HG03025 (cell line): ENCODE measurements at regions not wholly inside any gene's neighbourhood (a gene's known extent, or its start where the extent isn't known, plus 50 kb on each side); places are given as distances from the start of the nearest gene placed in this dataset.

Experiments used
- ATAC-seq: cut with Tn5 transposase; IDR thresholded peaks from one replicate; pipeline ENCODE4 v1.9.1; 2021; ENCODE audit warnings: mild to moderate bottlenecking, moderate library complexity; ENCODE audit not compliant: unreplicated experiment, low FRiP score

GRCh38 chr9:28841775-28842174 is 1268.5 kb upstream of the C9orf72 start:
- ATAC-seq: no peak

- ATAC-seq: no peak
Observed at GRCh38 chr9:28847331-28847730, 1274.0 kb upstream of the C9orf72 start.

- no peak for ATAC-seq
Observed at GRCh38 chr9:28848671-28849070, 1275.4 kb upstream of the C9orf72 start.

- ATAC-seq: no peak
Observed at GRCh38 chr9:28853477-28853876, 1280.2 kb upstream of the C9orf72 start.

GRCh38 chr9:28866951-28867350 is 1293.7 kb upstream of the C9orf72 start:
- no peak for ATAC-seq

- ATAC-seq: no peak
Observed at GRCh38 chr9:28868228-28868990, 1295.1 kb upstream of the C9orf72 start.

- no peak for ATAC-seq
Observed at GRCh38 chr9:28882529-28882928, 1309.2 kb upstream of the C9orf72 start.

GRCh38 chr9:28883234-28883633 is 1310.0 kb upstream of the C9orf72 start:
- no peak for ATAC-seq

GRCh38 chr9:28887188-28887884 is 1314.1 kb upstream of the C9orf72 start:
- ATAC-seq: no peak

GRCh38 chr9:28888806-28889205 is 1315.5 kb upstream of the C9orf72 start:
- no peak for ATAC-seq

- ATAC-seq: no peak
Observed at GRCh38 chr9:28892538-28892937, 1319.3 kb upstream of the C9orf72 start.

GRCh38 chr9:28899267-28899666 is 1326.0 kb upstream of the C9orf72 start:
- ATAC-seq: no peak

GRCh38 chr9:28899926-28900325 is 1326.6 kb upstream of the C9orf72 start:
- no peak for ATAC-seq

GRCh38 chr9:28900406-28900805 is 1327.1 kb upstream of the C9orf72 start:
- ATAC-seq: no peak

- ATAC-seq: no peak
Observed at GRCh38 chr9:28909526-28909925, 1336.2 kb upstream of the C9orf72 start.

- no peak for ATAC-seq
Observed at GRCh38 chr9:28912621-28913020, 1339.3 kb upstream of the C9orf72 start.

GRCh38 chr9:28915202-28915930 is 1342.1 kb upstream of the C9orf72 start:
- no peak for ATAC-seq

- no peak for ATAC-seq
Observed at GRCh38 chr9:28916348-28916747, 1343.1 kb upstream of the C9orf72 start.

GRCh38 chr9:28921857-28922500 is 1348.7 kb upstream of the C9orf72 start:
- ATAC-seq: no peak

- ATAC-seq: no peak
Observed at GRCh38 chr9:28922891-28923290, 1349.6 kb upstream of the C9orf72 start.

GRCh38 chr9:28923351-28923750 is 1350.1 kb upstream of the C9orf72 start:
- ATAC-seq: no peak
